ENCODE measurements at regions not wholly inside any gene's neighbourhood (a gene's known extent, or its start where the extent isn't known, plus 50 kb on each side); places are given as distances from the start of the nearest gene placed in this dataset.

- no peak for TF ChIP-seq POLR2A (IDR thresholded peaks at IDR 0.05; ENCODE audit: low read length)
- no peak for TF ChIP-seq GATA1 (IDR thresholded peaks at IDR 0.05; ENCODE audit: low read depth, low read length)
These were observed 290.0 kb downstream of the TFAP2B start for GRCh38 chr6:51108563-51109234.

Measured in erythroblast (primary cell).